GM18519 (cell line): ENCODE measurements at regions not wholly inside any gene's neighbourhood (a gene's known extent, or its start where the extent isn't known, plus 50 kb on each side); places are given as distances from the start of the nearest gene placed in this dataset.
"Not testable (repeated sequence)": the region's sequence is repeated elsewhere in the genome, so short reads cannot be mapped to it uniquely, and the experiment has no call there.

ENCODE experiments used
- ATAC-seq: cut with Tn5 transposase; IDR thresholded peaks from one replicate; pipeline ENCODE4 v1.9.1; 2021; ENCODE audit warnings: mild to moderate bottlenecking, moderate library complexity; ENCODE audit not compliant: unreplicated experiment, low FRiP score

DNA sequence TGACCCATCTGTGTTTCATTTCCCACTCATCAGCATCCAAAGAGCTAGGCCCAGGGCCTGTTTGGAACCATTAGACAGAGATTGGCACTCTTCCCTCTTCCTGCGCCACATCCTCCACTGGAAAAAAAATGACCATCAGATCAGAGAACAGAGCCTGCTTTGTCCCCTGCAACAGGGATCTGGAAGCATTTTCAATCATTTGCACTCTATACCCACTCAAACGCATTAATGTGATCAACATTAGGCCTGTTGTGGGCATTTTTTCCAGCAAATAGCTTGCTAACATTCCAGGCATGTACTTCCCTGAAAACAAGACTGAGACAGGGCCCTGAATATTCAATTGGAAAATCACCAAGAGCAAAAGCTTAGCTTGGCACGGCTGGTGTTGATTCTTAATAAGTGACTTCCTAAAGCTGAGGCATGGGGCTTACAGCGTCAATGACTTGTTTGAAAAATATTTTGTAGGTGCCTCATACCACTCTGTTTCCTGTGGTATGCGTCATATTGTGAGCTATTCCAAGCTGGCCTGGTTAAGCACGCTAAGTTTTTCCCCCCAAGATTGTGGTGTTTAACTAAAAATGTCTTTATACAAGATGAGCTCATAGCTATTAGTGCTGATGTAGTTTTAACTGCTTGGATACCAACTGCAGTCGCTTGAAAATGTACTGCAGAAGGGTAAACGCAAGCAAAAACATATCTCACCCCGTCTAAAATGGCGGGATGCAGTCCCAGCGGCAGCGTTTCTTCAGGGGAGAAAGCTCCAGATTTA, 404.4 kb downstream of the SPRY2 start:
- ATAC-seq: no peak

DNA sequence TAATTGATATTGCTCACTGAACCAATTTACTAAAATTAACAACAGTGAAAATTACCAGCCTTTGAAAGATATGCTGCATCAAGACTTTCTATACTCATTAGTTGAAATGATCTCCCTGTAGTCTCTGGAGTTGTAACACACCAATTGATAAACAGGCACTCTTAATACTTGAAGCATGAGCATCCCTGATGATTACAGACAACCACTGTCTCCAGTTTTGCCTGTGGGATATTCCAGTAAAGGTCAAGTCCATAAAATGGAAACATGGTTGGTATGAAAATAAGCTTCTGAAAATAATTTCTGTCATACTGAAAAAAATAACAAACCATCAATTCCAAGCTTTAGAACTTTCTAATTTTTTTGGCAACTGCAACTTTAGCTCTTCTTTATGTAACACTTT, 405.8 kb downstream of the SPRY2 start:
- no peak for ATAC-seq

DNA sequence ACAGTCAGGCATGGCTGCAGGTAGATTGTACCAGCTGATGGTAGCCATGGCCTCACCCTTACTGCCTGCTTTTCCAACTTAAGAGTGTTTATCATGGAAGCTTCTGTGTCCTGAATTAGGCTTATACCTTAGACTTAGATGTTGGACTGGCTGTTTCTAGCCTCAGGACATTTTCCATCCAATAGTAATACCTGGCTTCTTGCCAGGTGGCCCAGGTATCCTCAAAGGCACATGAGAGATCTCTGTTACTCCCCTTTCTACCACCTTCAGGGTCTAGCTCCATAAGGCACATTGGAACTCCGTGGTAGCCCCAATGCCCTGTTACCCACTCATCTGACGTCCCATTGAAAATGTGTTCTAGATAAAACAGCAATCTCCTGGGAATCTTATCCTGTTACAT, 407.5 kb downstream of the SPRY2 start:
- ATAC-seq: no peak

DNA sequence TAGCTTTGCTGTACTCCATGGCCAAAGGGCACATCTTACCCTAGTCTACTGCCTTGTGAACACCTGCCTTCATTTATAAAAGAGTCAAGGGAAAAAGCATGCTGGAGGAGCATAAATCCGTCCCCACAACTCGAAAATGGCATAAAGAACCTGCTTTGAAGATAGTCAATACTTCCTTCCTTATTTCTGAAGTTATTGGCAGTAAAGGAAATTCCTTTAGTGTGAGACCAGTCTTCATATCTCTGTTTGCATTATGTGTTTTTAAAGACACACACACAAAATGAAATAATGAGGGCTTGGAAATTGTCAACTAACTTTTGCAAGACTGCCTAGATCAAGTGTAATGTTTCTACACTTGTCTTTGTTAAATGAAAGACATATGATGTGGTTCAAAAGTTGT, 408.4 kb downstream of the SPRY2 start:
- no peak for ATAC-seq

DNA sequence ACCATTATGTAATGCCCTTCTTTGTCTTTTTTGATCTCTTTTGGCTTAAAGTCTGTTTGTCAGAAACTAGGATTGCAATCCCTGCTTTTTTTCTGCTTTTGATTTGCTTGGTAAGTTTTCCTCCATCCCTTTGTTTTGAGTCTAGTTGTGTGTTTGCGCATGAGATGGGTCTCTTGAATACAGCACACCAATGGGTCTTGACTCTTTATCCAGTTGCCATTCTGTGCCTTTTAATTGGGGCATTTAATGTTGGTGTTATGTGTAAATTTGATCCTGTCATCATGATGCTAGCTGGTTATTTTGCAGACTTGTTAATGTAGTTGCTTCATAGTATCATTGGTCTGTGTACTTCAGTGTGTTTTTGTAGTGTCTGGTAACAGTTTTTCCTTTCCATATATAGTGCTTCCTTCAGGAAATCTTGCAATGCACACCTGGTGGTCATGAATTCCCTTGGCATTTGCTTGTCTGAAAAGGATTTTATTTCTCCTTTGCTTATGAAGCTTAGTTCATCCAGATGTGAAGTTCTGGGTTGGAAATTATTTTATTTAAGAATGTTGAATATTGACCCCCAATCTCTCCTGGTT, 416.9 kb downstream of the SPRY2 start:
- not testable (repeated sequence) for ATAC-seq

DNA sequence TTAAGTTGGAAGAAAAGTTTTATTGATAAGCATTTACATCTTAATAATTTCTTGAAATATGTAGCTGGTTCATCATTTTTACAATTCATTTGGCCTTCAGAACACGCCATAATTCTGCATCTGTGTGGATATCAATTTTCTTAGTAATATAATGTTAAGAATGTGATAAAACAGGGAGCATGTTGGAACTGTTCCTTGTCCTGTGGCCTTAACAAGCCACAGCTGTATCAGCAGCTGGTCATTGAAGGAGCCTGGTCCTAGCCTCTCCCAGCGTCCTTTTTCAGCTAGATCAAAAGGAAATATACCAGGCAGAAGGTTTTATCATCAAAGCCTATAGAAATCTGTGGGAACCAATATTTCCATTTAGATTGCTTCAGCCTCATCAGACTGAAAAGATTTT, 421.8 kb downstream of the SPRY2 start:
- ATAC-seq: no peak

DNA sequence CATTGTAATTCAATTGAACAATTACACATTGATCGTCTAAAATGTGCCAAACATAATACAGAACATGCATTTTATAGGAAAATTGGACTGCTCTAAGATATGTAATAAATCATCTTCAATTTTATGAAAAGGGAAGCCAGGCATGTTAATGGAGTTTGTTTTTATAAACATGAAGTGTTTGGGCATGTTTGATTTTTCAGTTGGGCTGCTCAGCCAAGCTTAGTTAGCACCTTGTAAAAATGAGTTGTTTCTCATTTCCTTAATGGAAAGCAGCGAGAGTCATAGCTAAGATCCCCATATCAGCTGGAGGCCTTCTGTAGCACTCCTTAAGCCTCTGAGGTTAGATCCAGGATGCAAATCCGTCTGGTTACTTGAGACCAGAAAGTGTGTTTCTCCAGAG, 422.3 kb downstream of the SPRY2 start:
- no peak for ATAC-seq

DNA sequence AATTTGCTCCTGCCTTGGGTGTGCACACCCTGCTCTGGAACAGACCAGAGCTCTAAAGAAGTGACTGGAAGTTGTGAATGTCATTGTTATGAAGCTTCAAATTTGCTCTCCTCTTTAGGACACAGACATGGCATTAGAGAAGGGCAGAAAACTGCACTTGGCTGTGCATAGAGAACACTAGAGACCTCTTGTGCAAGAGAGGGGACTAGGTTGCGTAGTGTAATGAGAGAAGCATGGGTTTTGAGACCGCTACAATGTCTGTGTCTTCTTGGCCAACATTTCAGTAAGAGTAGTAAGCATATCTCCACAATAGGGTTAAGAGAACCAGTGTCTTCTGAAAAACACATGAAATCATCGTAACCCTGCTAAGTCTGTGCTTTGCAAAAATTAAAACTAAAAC, 423.3 kb downstream of the SPRY2 start:
- ATAC-seq: no peak

DNA sequence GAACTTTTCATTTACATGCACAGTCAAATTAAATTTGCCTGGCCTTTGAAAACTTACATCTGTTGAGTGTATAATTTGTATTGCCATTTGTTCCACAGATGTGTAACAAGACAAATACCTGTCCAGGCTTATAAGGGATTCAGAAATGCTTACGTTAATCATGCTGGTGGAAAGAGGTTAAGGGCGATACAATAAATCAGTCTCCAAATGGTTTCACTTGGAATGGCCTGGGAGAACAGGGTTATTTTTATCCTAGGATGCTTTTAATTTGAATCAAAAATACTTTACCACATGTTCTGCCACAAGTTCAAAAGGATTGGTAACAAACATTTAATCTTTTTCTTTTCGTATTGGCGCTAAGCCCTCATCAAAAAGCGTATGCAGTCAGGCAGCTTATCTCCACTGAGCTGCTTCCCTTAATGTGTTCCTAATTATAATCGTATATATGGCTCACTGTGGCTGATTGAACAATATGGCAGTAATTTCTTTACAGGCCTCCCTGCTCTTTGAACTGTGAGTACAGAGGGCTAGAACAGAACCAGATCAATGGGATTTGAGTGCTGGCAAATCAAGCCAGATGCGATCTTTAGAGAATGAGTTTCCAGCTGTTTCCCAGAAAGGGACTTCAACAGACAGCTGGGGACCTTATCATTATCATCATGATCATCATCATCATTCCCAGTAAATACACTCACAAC, 425.7 kb downstream of the SPRY2 start:
- no peak for ATAC-seq

DNA sequence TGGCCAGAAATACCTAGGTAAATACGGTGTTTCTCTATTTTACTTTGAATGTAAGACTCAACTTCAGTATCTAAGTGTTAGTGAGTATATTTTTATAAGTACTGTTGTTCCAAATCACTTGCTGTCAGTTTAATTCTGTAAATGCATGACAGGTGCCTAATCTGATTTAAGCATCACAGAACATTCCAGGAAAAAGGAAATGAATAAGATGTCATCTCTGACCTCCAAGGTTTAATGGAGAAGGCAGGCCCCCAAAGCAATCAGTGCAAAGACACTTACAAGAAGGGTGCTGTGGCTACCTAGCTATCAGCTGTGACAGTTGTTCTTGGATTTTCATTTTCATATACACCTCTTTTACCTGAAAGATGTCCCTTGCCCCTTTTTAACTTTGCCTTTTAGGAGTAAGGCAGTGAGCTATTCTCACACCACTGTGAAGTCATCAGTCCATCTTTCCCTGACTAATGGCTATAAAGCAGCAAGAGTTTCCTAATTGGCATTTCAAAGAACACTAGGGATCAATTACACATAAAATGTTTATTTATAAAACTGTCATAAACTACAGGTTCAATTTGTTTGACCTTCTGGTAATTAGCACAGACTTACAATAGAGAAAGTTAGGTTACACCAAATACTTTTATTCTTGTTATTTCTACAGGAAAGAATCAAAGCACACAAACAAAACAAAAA, 427.6 kb downstream of the SPRY2 start:
- ATAC-seq: no peak

DNA sequence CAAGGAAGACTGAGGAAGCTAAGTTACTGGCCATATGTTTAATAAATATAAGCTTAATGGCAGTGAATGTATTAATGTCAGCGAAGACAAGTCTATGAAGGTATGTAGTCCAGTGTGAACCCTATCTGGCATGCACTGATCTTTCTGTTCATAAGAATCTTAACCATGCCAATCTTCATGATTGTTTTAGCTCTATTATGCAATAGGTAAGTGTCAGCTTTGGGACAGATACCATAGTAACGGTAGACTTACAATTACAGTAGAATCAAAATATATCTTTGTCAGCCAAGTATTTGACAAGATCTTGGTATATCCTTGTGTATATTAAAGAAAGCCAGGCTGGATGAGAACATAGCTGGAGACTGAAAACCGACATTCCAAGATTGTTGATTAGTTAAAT, 428.5 kb downstream of the SPRY2 start:
- no peak for ATAC-seq

DNA sequence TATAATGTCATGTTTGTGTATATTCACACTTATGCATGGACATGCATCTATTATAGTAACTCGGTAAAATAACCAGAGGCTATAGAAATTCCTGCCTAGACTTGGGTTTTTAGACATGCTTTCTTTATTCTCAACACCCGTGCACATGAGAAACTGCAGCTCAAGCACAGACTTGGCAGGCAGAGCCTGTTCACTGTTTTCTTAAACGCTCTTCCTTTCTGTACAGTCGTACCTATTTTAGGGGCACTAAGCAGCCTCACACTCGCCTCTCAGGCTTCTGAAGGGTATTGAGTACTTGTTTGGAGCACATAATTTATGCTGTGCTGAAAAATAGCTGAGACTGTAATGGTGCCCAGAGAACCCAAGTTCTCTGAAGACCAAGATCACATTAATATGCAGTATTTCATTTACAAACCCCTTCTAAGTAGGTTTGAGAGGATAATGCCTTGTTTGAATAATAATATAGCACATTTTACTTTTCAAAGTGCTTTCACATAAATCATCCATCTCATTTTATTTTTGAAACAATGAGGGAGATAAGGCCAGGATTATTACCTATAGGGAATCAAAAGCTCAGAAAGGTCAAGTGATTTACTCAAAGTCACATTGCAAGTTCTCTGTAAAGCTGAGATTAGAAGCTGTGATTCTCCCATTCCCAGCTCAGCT, 429.9 kb downstream of the SPRY2 start:
- ATAC-seq: no peak

DNA sequence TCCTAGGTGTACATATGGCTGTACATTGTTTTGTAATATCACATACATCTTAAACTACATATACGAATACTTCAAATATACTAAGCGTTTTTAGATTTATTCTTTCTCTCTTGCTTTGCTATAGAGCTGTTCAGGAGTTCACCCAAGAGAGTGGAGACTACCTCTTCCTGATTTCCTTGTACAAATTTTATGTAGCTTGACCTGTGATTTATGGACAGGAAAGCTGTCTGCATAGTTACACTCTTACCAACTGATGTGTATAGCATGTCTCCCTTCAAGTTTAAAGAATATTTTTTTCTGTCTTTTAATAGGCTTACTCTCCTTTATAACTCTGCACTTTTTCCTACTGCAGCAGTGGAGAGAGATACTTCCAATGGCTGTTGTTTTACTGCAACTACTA, 428.7 kb downstream of the NDFIP2 start:
- ATAC-seq: no peak

DNA sequence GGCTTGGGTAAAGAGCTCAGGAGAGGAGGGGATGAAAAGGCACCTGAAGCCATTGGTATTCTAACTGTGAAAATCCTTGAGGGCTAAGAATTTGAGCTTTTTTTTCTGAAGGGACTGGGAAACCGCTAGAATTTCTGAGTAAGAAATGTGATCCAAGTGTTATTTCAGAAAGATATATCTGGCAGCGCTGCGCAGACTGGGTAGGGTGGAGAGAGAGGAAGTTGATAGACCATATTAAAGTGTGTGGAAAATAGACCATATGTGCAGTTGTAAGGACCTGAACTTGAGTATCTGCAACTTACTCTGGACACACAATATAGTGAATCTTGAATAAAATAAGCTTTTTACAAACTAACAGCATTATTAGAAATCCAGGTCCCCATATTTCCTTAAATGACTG, 427.4 kb downstream of the NDFIP2 start:
- ATAC-seq: no peak

DNA sequence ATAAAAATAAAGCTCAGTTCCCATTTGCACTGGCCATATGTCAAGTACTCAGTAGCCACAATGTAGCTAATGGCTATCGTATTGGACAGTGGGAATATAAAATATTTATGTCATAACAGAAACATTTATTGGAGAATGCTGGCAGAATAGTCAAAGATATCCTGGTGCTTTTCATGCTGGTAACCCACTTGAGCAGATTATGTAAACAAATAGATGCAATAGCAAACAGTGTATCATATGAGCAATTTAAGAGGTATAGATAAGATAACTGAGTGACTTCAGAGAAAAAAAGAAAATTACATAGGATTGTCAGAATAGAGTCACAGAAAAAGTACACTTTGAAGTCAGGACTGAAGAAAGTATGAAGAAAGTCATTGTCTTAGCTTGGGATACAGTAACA, 426.6 kb downstream of the NDFIP2 start:
- ATAC-seq: no peak

DNA sequence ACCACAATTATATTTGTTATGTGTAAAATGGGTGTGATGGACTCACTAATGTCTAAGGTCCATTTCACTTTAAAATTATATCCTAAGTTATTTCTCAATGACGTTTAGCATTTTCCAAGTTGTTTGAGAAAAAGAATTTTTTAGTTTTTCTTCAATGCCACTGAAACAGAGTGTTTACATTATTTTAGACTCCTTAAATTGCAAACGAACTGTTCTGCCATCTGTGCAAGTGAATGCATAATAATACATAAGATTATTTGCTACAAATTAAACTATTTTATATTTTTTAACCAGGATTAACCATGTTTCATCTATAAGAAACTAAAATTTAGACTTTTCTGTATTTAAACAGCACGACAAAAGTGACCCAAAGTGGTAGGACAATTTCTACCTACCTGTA, 425.4 kb downstream of the NDFIP2 start:
- ATAC-seq: no peak

DNA sequence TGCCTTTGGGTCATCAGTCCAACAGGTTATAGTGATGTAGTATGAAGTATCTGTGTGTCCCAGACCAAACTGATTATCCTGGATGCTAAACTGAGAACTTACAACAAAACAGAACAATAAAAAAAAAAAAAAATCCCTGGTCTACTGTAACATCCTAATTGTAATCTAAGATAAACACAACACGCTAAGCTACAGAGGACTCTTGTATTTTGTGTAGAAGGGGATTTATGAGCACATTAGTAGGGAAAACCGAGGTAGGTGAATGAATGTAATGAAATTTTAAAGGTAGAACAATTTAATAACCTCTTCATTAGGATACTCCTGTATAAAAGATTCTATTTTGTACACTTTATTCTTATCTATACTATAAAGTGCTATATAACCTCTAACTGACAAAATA, 424.1 kb downstream of the NDFIP2 start:
- no peak for ATAC-seq

DNA sequence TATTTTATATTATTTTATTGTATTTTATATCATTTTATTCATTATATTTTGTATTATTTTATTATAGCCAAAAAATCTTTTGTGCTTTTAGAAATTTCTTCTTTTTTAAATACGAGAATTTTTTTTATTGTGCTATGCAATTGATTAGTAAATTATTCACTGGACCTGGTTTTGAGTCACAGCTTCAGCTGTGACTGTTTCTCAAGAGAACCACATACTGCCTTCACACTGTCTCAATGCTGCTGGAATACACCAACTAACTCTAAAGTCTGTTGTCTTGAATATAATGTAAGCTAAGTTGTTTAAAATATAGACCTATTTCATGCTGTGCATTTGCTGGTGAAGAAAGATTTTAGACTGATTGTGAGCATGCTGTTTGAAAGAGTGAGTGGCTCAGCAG, 423.6 kb downstream of the NDFIP2 start:
- ATAC-seq: no peak

DNA sequence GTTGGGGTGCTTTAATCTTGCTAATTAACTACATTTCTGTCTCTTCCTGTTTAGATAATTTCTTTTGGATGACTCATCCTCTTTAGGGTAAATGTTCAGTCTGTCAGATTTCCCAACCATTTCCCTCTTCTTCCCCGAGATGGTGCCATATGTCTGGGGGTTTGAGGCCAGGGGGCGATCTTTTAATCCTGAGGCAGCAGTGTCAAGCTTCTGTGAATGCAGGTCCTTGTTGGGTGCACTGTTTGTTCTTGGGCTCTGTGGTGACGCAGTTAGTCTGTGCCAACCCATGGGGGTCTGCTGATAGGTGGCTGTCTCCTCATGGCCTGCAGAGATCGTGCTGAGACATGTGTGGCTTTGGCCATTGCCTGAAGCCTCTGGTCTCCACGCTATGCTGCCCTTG, 420.4 kb downstream of the NDFIP2 start:
- ATAC-seq: no peak

DNA sequence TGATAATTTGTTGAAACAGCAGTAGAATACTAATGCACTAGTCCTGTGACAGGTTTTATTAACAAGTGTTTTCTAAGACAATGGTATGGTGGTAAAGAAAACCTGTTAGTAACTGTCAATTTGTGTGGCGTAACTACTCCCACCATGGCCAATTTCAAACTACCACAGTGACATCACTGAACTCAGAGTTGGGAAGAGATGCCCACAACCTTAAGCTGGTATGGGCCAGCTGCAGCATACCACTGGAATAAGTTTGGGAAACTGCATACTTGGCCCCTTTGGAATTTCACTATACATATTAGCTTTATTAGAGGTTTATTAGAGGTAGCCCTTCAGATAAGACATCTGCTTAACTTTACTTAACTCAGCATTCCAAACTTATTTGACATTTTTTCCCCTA, 419.4 kb downstream of the NDFIP2 start:
- ATAC-seq: no peak

DNA sequence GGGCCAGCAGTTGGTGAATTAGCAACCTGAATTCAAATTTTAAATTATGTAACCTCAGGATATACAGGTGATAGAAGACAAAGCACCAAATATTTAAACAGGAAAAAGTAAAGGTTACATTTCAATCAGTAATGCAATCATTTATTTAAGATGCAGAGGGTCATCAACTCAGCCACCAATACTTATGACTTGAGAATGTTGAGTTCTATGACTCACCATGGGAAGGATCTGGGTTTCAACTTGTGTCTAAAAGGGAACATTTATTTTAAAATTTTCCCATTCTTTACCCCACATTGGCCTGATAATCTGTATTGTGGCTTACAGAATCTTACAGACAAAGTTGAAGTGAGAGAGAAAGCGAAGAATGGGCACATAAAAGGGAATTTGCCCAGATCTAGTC, 418.0 kb downstream of the NDFIP2 start:
- ATAC-seq: no peak
